OCI-M1 (cell line): ENCODE measurements at regions not wholly inside any gene's neighbourhood (a gene's known extent, or its start where the extent isn't known, plus 50 kb on each side); places are given as distances from the start of the nearest gene placed in this dataset.
"Not testable (repeated sequence)": the region's sequence is repeated elsewhere in the genome, so short reads cannot be mapped to it uniquely, and the experiment has no call there.

Source experiments
- DNase-seq: peaks from one replicate; lab custom pipeline; 2025; lab: John Stamatoyannopoulos, UW

DNA sequence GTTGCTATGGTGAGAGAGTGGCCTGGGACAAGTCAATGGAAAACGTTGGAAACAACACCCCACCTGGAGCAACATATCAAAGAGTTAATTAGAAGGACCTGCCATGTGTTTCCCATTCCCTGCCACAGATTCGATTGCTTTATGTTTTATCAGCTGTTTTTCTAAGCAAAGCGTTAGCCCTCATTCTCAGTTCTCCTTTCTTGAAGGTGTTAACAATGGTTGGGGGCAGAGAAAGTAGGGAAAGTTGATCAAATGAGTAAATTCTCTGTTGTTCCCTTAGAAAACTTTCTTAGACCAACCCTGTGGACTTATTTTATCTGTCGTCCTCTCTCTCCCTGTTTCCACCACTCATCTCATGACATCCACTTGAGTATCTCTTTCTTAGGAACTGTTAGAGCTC, 102.5 kb downstream of the ADAMTS15 start:
- DNase-seq, result no peak

- DNase-seq, result no peak
Observed at GRCh38 chr11:130551388-130551787, 102.9 kb downstream of the ADAMTS15 start.

DNA sequence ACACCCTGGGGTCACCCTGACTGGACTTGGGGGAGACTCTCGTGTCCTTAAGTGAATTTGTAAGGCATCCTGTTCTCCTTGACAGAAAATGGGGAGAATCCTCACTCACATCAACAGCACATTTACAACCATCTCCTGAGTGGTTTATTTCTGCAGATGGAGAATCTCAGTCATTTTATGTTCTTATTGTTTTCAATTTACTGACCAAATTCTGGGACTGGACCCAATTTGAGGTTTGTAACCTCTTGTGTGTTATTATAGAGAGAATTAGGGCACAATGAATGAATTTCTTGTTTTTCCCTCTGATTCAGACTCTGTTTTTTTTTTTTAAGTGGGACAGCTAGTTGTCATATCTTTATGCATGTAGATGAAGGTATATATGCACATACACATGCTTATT, 104.9 kb downstream of the ADAMTS15 start:
- no peak for DNase-seq

DNA sequence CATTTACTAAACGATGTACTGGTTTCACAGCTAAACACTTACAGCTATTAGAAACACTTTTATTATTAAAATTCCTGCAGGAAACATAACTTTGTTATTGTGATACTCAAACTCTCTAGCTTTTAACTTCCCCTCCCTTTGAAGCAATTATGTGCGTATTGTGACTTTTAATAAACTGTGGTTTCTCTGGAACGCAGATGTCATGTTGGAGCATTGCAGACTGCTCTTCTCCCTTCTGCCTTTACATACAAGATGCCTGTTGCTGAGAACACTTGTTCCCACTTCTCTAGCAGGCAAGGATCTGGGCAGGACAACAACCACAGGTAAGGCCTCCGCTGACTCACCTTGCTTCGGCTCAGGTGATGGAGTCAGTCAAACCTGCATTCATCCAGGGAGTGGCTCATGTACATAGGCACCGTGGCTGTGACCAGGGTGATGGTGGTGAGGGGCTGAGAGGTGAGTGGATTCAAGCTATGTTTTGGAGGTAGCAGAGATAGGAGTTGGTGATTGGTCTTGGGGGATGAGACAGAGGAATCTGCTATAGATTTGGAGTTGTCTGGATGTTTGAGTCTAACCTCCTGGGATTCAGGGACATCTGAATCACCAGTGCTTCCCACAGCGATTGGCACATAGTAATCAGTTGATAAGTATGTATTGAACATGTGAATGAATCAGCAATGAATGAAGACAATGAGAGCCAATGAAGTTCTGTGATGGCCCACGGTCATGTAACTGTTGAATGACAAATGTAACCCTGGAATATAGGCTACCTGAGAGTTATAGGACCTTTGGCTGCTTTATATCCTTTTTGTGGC, 106.0 kb downstream of the ADAMTS15 start:
- DNase-seq, result no peak

DNA sequence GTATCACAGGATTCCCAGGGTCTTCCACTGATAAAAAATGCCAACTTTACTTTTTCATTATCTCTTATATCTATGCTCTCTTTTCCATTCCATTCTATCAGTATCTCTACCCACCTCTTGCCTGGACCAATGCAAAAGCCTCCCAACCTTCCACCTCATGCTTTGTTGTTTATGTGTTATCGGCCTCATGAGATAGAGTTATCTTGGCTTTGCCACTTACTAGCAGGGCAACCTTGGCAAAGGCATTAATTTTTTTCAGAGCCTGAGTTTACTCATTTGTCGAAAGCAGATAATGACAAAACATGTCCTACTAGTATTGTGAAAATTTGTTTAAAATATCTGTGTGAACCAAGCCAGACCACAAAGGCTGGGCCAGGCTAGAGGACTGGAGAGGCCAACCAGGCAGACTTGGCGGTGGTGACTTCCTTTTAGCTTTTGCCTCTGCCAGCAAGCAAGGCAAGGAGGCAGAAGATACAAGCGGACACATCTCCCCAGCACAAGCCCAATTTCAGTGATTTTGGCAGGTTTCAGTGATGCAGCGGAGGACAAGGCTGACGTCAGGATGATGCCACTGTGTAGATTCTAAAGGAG, 106.9 kb downstream of the ADAMTS15 start:
- DNase-seq, result no peak

- DNase-seq, result no peak
Observed at GRCh38 chr11:130560000-130560780, 111.7 kb downstream of the ADAMTS15 start.

DNA sequence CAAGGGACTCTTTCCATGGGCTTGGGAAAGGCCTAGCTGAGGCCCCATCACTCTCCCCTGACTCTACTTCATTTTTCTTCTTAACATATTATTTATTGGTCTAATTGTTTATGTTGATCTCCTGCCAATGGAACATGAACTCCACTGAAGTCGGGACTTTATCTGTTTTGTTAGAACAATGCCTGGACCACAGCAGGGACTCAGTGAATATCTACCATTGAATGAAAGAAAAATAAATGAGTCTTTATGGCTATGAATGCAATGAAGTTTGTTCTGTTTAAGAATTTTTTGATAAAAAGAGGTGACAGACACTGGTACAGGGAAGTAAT, 112.3 kb downstream of the ADAMTS15 start:
- no peak for DNase-seq

DNA sequence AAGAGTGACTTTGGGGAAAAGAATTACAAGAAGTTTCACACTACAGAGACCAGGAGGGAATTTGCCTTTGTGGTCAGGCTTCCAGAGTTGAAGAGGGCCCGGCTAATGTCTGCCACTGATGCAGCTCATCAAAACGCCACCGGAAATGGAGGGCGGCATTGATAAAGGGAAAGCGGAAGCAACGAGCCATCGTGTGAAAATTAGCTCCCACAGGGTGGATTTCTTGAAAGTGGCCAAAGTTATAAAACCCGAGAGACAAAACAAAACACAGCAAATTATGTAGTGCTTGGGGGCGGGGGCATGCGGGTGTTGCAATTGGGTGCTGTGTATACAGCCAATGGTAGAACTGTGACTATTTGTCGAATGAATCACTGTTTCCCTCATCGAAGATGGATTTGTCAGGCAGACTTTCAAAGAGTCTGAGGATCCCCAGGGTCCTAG, 113.0 kb downstream of the ADAMTS15 start:
- DNase-seq, result no peak

GRCh38 chr11:130562549-130562948, 114.1 kb downstream of the ADAMTS15 start:
- DNase-seq, result no peak

DNA sequence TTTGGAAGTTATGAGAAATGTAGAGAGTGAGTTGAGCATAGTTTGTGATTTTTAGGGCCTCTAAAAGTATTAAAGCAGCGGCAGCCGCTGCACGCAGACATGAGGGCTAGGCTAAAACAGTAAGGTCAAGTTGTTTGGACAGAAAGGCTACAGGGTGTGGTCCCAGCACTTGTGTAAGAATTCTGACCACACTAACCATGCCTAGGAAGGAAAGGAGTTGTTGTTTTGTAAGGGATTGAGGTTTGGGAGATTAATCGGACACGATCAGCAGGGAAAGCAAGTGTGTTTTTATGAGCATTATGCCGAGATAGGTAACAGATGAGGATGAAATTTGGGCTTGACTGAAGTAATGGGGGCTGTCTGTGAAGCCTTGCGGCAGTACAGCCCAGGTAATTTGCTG, 117.9 kb downstream of the ADAMTS15 start:
- DNase-seq, result not testable (repeated sequence)

DNA sequence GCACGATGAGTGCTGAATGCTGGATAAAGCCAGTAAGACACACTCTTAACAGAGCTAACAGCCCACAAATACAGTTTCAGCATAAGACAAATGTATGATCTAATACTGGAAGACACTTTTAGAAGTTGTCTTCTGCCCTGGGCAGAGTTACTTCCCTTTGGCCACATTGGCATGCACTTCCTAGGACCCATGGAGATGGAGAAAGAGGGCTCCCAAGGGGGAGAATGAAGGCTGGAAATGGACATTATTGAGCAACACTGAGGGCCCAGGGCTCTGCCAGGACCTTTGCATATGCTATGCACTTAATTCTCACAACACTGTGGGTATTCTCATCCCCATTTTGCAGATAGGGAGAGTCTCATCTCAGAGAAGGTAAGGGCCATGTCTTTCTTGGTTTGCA, 123.1 kb downstream of the ADAMTS15 start:
- DNase-seq, result no peak

DNA sequence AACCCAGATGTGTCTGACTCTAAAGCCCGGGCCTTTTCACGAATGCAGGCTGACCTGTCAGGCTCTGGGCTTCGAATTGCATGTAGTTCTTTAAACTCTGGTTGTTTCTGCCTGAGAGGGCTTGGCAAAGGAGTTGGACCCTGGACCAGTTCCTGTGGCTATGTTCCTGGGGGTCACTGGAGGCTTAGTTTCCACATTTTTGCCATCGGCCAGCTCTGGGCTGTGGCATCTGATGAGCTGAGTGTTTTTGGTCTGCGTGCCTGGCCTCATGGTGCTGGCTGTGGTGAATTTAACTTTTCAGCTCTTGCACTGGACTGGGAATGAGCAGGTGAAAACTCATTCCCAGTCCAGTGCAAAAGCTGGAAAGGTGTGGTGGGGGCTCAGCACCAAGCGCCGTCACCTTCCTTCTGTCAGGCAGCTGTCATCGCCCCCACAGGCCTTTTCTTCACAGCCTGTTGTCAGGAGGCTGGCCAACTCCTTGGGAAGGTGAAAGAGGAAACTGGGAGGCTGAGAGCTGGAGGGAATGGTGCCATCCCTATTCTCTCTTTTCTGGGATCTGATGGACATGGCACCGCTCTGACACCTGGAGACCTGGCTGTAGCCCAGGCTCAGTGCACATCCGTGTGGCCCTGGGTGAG, 123.6 kb downstream of the ADAMTS15 start:
- no peak for DNase-seq

GRCh38 chr11:130573767-130574166, 125.3 kb downstream of the ADAMTS15 start:
- no peak for DNase-seq

DNA sequence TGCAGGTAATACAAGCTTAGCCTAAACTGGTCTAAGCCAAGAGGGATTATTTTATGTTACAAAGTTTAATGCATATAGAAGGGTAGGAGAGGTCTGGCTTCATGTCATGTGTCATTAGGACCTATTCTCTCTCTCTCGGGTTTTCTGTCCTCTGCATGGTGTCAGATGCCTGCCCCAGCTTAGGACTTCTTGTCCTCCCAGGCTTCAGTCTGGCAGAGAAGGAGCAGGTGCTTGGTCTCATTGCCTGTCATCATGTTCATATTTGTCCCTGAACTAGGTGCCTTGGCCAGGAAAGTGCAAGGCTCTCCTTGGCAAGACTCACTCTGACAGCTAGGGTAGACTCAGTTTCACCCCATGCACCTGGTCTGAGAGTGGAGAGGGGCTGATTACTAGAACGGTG, 126.3 kb downstream of the ADAMTS15 start:
- DNase-seq, result no peak

DNA sequence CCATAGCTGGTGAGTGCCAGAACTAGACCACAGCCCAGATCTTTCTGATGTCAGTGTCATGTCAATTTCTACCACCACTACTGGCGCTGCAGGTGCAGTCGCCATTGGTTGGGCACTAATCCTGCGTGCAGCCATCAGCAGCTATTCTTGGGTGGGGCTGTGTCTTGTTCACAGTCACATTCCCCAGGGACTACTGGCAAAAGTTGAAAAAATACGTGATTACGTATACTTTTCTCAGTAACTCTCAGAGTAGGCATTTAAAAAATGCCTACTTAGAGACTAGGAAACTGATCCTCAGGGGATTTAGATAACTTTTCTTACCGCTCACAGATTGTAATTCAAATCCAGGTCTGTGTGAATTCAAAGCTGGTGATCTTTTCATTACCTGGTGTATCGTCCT, 127.7 kb downstream of the ADAMTS15 start:
- no peak for DNase-seq

GRCh38 chr11:130578738-130579368, 130.4 kb downstream of the ADAMTS15 start:
- DNase-seq, result no peak

- DNase-seq, result no peak
Observed at GRCh38 chr11:130580372-130580771, 131.9 kb downstream of the ADAMTS15 start.

GRCh38 chr11:130580891-130581492, 132.5 kb downstream of the ADAMTS15 start:
- no peak for DNase-seq

- no peak for DNase-seq
Observed at GRCh38 chr11:130581646-130582045, 133.2 kb downstream of the ADAMTS15 start.

DNA sequence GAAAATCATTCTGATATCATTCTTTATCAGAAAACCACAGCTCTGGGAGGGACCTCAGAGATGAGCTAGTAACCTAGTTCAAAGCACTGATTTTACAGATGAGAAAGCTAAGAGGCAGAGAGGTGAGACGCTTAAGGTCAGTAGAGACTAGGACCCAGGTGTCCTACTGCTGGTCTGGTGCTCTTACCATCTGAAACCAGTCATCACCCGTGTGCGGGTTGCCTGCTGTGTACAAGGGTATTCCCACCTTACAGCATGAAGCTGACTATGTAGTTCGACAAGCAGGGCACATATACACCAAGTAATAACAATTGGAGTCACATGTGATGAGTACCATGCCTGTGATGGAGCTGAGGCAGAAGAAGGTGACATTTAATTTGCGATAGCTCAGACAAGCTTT, 133.7 kb downstream of the ADAMTS15 start:
- no peak for DNase-seq

GRCh38 chr11:130582981-130583380, 134.5 kb downstream of the ADAMTS15 start:
- DNase-seq, result no peak

DNA sequence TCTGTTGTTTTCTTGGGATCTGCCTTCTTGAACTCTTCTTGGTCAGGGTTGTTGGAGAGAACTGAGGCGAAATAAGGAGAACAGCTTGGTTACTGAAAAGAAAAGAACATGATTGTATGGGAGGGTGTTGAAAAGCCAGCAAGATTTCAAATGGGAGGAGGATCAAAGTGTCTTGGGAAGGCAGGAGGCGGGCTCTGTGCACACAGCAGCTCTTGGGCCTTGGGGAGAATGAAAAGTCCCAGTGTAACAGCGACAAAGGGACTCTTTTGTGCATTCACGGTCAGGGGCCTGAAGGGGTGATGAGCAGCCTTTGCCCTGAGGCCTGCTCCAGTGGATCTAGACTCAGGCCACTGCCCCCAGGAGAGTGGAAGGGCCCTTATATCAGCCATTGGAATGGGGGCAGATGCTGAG, 135.4 kb downstream of the ADAMTS15 start:
- no peak for DNase-seq
